GM19351 (cell line): ENCODE measurements at regions not wholly inside any gene's neighbourhood (a gene's known extent, or its start where the extent isn't known, plus 50 kb on each side); places are given as distances from the start of the nearest gene placed in this dataset.

Source experiments
- ATAC-seq: cut with Tn5 transposase; IDR thresholded peaks from one replicate; pipeline ENCODE4 v1.9.1; 2021; ENCODE audit warnings: mild to moderate bottlenecking, moderate library complexity; ENCODE audit not compliant: unreplicated experiment

GRCh38 chr10:59079386-59080226 is 96.8 kb upstream of the PHYHIPL start:
- ATAC-seq, result no peak

- no peak for ATAC-seq
Measured at GRCh38 chr10:59082249-59082648, 94.2 kb upstream of the PHYHIPL start.

- ATAC-seq, result no peak
Measured at GRCh38 chr10:59085054-59085453, 91.4 kb upstream of the PHYHIPL start.

- no peak for ATAC-seq
Measured at GRCh38 chr10:59085711-59086502, 90.5 kb upstream of the PHYHIPL start.

GRCh38 chr10:59087486-59087885 is 89.0 kb upstream of the PHYHIPL start:
- no peak for ATAC-seq

GRCh38 chr10:59088912-59089573 is 87.4 kb upstream of the PHYHIPL start:
- ATAC-seq, result no peak

- ATAC-seq, result no peak
Measured at GRCh38 chr10:59090817-59091622, 85.4 kb upstream of the PHYHIPL start.

GRCh38 chr10:59093461-59093860 is 83.0 kb upstream of the PHYHIPL start:
- ATAC-seq, result no peak

- no peak for ATAC-seq
Measured at GRCh38 chr10:59096631-59097030, 79.8 kb upstream of the PHYHIPL start.

GRCh38 chr10:59098387-59098786 is 78.1 kb upstream of the PHYHIPL start:
- ATAC-seq, result no peak

- no peak for ATAC-seq
Measured at GRCh38 chr10:59098831-59099452, 77.5 kb upstream of the PHYHIPL start.

- ATAC-seq, result no peak
Measured at GRCh38 chr10:59099481-59099880, 77.0 kb upstream of the PHYHIPL start.

GRCh38 chr10:59102394-59102793 is 74.0 kb upstream of the PHYHIPL start:
- ATAC-seq, result no peak

- no peak for ATAC-seq
Measured at GRCh38 chr10:59104186-59104585, 72.3 kb upstream of the PHYHIPL start.

- peak; percentile 69 for ATAC-seq
Measured at GRCh38 chr10:59106441-59106840, 70.0 kb upstream of the PHYHIPL start.

- no peak for ATAC-seq
Measured at GRCh38 chr10:59107147-59107546, 69.3 kb upstream of the PHYHIPL start.

GRCh38 chr10:59108296-59108870 is 68.1 kb upstream of the PHYHIPL start:
- no peak for ATAC-seq

GRCh38 chr10:59108886-59109288 is 67.6 kb upstream of the PHYHIPL start:
- no peak for ATAC-seq

- no peak for ATAC-seq
Measured at GRCh38 chr10:59109826-59110225, 66.6 kb upstream of the PHYHIPL start.

GRCh38 chr10:59124187-59124586 is 52.3 kb upstream of the PHYHIPL start:
- no peak for ATAC-seq
